GM20431 (cell line): ENCODE measurements at regions not wholly inside any gene's neighbourhood (a gene's known extent, or its start where the extent isn't known, plus 50 kb on each side); places are given as distances from the start of the nearest gene placed in this dataset.

Experiments used
- in situ Hi-C: fragments of 300-500 bp; cut with MseI, MboI; formaldehyde crosslinking; loops from one replicate; pipeline ENCODE4 v1.15.0; 2020; ENCODE audit warnings: low sequenced_read_pairs; ENCODE audit not compliant: unreplicated experiment

DNA sequence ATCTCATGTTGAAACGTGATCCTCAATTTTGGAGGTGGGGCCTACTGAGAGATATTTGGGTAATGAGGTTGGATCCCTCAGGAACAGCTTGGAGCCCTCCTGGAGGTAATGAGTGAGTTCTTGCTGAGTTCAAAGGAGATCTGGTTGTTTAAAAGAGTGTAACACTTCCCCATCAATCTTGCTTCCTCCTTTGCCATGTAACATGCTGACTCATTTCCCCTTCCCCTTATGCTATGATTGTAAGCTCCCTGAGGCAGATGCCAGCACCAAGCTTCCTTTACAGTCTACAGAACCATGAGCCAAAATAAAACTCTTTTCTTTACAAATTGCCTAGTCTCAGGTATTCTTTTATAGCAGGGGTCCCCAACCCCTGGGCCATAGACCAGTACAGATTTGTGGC, 352.3 kb downstream of the SLCO4C1 start:
- in situ Hi-C loops, result no loop called here

DNA sequence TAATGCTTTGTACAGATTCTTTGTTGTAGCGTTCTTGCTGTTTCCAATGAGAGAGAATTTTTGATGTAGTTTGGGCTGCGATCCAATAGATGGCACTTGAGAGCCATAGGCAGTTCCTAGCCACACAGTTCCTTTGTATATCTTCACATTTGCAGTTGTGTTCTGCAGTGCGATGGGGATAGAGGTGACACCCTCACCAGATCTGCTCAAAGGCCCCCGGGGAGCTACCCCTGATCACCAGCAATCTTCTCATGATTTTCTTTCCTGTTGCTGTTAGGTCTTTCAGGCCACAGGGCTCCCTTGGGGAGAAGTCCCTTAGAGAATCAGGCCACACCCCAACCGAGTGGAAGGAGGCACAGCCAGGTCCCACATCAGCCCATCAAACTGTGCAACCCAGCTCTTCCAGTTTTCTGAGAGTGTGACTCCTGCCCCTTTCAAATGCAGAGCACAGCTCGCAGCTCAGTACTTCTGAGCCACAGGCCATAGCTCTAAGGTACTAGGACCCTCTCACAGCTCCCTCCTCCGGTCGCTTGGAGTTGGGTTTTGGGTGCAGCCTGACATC, 353.7 kb downstream of the SLCO4C1 start:
- in situ Hi-C loops, result no loop called here

DNA sequence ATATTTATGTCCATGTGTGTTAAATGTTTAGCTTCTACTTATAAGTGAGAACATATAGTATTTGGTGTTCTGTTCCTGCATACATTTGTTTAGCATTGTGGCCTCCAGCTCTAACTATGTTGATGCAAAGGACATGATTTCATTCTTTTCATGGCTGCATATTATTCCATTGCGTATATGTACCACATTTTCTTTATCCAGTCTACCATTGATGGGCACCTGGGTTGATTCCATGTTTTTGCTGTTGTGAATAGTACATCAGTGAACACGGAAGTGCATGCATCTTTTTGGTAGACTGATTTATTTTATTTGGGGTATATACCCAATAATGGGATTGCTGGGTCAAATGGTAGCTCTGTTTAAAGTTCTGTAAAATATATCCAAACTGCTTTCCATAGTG, 359.0 kb downstream of the SLCO4C1 start:
- in situ Hi-C loops, result no loop called here

DNA sequence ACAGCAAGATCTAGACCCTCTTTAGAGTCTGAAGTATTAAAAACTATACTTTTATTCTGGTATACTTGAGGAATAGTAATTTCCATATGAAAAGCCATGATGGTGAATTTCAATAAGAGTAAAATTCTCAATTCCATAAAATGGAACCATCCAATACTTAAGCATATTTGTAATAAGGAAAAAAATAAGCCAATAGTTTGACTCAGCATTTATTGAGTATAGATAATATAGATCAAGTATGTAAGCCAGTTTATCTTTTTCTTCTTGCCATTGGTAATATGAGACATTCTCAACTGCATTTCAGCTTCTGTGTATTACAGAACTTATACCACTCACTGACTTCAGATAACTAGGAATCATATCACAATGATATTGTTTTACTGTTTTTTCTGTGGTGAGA, 361.0 kb downstream of the SLCO4C1 start:
- in situ Hi-C loops, result no loop called here

DNA sequence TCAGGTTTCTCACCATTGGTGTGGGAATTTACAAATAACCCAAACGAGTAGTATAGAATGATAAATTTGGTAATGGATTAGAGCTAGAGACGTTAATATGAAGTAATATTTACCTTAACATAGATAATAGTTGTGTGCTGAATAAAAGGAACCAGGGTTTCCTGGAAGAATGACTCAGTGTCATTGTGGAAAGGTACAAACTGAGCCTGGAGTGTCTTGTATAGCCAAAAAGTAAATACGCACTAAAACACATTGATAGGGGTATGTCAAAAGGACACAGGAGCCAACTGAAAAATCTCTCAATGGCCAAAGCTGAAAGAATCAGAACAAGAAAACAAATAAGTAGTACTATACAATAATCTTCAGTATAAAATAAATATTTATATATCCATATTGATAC, 363.5 kb downstream of the SLCO4C1 start:
- in situ Hi-C loops, result no loop called here

DNA sequence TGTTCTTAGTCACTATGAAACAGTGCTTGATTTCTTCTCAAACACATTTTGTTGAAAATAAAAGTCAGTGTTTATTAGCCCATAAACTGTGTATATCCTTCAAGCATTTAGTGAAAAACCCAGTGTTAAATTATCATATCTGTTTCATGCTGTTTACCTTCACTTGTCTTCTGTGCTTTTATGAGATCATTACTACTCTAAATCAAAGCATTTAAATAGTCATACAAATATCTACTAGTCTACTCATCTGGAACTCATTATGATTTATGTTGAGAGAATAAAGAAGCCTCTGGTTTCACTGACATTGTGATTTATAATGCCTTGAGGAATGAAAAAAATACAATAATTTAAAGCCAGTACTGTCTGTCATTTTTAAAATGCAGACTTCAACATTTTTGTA, 366.5 kb downstream of the SLCO4C1 start:
- in situ Hi-C loops, result no loop called here

DNA sequence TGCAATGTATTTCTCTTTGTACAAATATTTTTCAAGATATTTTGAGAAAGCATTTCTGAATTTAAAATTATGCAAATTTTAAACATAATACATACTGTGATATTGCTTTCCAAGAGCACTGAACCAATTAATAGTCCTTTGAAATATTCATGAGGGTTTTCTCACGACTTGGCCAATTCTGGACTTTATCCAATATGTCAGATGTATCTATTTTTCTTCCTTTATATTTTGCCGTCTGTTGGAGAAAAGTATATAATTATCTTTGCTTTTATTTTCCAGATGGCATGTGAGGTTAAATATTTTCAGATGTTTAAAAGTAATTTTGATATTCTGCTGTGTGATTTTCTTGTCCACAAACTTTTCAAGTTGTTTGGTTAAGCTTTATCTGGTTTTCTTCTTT, 378.9 kb downstream of the SLCO4C1 start:
- in situ Hi-C loops, result no loop called here

DNA sequence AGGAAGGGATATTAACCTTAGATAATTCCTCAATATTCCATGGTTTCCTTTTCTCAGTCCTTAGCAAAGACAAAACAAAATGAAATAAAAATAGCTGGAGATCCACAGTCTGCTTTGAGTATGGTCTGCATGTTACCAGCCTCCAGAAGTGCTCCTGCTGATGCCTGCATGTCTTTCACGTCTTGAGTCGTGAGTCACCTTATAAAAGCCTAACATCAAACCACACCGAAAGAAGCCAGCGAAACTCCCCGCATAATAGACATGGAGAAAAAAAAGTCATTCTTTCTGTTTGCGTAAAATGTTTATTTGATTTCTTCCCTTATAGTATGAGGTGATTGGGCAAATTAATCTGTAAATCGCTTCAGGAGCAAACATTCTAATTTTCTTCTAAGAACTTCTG, 380.5 kb downstream of the SLCO4C1 start:
- in situ Hi-C loops, result no loop called here

DNA sequence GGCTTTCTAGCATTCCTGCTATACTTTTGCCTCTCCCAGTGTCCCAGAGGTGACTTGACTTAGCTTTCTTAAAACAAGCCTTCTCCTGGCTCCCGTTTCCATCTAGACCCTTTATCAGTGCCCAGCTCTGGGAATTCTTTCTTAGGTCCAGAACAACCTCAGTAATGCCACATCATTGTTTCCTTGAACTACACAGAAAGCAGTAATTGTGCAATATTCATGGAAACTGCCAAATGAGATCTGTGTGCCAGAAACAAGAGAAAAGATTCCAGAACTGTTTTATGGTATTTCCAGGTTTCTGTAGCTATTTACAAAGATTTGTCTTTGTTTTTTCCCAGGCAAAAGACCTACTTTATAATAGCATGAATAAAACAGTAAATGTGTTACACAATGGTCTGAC, 391.3 kb downstream of the SLCO4C1 start:
- in situ Hi-C loops, result no loop called here

DNA sequence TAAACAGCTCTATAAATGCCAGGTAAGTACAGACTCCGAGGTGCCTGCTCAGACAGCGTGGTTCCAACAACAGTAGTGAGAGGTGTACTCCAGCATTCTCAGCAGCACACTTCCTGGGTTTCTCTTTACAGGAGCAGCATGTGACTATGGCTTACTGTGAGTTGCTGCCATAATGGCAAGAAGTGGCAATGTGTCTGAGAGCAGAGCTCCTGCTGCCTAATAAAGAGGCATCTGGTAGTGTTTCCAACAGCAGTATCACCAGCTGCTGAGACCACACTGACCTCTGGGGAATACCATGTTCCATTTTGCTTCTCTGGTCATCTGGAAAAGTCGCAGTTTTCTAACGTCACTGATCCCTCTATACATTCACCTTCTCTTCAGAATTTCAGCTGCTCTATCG, 398.2 kb downstream of the SLCO4C1 start:
- in situ Hi-C loops, result no loop called here

DNA sequence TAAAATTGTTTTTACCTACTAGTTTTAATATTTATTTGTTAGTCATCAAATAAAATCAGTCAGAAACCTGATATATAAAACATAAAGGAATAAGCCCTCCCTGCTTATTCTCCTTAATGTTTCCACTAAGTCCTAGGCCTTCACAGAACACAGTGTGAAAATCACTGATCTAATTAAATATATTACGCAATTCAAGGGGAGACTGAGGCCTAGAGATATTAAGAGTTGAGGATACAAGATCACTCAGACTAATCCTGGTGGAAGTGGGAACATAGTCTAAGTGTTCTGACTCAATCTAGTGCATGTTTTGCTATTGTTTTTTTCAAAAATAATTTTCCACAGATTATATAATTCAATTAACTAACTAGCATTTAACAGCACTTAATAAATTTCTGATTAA, 401.1 kb downstream of the SLCO4C1 start:
- in situ Hi-C loops, result no loop called here

DNA sequence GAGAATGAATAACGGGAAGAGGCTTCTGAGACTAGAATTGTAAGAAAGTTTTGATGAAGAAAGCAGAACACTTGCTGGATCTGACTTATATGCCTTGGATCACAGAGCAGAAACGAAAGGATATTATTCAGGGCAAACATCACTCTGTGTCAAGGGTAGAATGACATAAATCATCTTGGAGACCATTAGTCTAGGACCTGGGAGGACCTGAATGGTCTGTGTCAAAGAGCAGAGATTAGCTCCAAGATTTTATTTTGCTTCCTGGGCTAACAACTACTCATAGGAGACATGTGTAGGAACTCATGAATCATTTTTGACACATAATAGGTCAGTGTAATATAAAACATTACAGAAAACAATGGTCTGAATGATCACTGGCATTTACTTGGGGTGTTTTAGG, 417.9 kb downstream of the SLCO4C1 start:
- in situ Hi-C loops, result no loop called here

DNA sequence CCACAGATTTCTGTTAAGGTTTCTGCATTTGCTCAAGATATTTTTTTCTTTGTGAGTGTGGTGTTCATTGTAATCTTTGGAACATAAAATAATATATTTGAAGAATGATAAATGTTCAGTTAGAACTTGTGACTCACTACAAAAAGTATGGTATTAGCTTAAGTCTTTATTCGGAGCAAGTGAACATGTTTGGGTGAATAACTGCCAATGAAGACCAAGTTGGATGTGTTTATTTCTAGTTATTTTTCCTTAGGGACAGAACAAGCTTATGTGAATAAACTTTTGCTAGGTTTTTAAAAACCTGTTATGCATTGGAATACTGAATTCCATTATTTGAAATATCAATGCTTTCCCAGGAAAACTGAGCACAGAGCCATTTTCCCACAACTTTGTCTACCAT, 418.6 kb downstream of the SLCO4C1 start:
- in situ Hi-C loops, result no loop called here

DNA sequence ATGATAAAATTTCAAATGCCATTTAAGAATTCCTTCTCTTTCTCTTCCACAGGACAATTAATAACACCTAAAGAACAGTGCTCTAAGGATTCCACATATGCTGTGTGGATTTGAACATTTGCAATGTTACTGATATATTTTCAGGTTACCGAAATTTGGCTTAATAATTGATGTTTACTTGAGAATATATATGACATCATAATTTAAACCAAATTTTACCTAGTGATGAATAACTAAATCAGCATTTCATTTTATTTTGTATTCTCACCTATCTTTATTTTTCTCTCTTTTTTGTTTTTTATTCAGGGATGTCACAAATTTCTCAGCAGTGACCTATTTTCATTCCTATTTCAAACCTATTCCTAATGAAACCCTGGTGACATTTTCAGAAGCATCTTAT, 429.6 kb downstream of the SLCO4C1 start:
- in situ Hi-C loops, result no loop called here

DNA sequence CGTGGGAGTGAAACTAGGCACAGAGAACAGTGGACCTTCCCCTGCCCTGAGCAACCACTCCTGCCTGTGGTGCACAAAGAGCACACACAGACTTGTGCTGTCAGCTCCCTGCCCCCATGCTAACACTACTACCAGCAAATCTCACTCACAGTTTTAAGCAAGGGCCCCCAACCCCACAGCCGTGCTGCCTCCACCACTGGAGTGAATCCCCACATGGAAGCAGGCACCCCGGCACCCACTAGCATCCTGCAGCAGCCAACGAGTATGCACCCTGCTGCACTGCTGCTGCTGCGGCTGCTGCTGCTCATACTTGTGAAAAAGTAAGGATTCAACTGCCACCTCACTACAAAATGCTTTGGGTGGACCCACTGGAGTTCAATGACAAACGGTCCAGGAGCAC, 435.5 kb downstream of the SLCO4C1 start:
- in situ Hi-C loops, result no loop called here

DNA sequence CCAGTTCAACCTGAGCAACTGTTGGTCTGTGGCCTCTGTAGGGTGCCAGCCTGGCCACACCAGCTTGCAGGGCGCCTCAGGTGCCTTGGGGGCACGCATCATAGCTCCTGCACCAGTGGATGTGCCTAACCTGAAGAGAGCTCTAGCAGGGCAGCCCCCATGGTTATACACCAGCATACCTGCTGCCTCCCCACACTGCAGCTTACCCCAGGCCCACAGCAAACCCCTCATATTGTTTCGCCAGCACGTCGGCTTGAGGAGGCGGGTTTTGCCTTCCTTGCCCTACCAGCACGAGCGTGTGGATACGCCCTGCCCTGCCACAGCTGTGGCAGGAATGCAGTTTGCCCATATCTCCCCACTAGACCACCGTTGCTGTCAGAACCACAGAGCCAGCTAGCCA, 435.9 kb downstream of the SLCO4C1 start:
- in situ Hi-C loops, result no loop called here

DNA sequence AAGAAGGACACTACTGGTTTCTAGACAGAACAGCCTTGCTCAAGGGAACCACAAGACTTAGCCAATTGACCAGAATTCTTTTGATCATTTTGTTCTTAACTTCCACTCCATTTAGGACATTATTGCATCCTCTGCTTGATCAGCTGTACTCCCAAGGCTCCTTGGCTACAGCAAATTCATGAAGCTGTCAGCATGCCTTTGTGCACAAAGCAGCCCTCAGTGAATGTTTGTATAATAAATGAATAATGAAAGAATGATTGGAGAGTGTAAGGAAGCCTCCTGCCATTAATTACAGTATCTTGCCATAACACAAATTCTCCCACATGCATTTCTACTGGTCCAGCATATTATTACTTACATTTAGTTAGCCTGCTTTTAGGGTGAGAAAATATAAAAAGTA, 449.6 kb downstream of the SLCO4C1 start:
- in situ Hi-C loops, result no loop called here

DNA sequence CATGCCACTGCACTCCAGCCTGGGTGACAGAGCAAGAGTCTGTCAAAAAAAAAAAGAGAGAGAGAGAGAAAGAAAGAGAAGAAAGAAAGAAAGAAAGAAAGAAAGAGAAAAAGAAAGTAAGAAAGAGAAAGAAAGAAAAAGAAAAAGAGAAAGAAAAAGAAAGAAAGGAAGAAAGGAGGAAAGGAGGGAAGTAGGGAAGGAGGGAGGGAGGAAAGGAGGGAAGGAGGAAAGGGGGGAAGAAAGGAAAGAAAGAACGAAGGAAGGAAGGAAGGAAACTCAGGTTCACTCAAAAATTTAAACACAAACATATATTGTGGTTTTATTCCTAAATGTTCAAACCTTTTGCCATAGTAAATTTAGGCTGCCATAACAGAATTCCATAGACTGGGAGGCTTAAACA, 453.0 kb downstream of the SLCO4C1 start:
- in situ Hi-C loops, result no loop called here

DNA sequence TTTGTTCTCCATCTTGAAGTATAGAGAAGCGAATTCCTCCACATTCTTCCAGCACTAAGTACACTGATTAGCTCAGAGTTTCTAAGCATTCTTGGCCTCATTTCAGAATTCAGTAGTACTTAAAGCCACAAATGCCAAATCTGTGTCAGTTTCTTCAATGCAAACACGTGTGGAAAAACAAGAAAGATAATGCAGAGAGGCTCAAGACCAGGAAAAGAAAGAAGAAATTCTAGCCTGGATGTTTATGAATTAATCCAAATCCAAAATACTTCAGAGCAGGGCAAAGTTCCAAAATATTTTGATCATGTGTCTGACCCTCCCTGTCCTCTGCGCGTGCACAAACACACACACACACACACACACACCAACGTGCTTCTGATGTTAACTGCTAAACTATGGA, 457.6 kb downstream of the SLCO4C1 start:
- in situ Hi-C loops, result no loop called here

DNA sequence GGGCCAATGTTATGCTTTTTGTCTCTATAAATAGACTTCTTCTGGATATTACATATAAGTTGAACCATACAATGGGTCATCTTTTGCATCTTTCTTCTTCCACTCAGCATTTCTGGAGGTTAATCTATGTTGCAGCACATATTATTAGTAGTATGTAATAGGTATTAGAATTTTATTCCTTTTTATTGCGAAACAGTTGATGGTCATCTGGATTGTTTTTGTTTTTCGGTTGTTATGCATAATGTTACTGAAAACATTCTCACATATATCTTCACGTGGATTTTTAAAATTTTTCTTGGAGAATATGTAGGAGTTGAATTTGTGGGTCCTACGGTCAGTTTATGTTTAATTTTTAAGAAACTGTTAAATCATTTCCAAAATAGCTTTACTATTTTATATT, 466.8 kb downstream of the SLCO4C1 start:
- in situ Hi-C loops, result no loop called here

DNA sequence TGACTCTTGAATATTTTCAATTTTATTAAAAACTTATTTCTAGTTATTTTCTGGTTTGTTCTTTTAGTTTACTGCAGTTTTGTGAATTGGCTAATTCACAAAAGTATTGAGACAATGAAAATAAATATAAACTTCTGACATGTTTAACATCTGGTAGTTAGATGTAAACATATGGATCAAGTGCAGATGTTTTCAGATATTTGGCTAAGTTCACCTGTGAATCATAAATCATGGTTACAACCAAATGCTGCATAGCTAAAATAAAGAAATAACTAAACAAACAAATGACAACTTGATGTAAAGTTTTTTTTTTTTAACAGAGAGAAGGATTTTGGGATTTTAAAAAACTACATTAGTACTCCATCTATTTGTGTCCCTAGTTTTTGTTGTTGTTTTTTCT, 484.6 kb downstream of the SLCO4C1 start:
- in situ Hi-C loops, result no loop called here

DNA sequence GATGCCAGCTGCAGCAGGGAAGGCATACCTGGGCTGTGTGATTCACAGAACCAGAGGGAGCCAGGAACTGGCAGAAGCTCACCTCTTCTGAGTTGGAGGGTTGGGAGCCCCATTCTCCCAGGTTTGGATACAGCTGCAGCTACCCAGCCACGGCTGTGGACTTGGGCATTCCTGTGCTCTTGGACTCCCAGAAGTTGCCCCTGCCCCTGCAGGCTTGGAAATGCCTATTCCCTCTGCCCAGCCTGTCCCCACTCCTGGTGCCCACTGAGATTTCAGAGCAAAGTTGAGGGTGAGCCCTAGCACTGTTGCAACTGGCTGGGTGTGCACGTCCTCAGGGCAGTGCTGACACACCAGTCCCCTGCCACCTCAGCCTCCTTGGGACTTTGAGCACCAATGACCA, 489.7 kb downstream of the SLCO4C1 start:
- in situ Hi-C loops, result no loop called here

DNA sequence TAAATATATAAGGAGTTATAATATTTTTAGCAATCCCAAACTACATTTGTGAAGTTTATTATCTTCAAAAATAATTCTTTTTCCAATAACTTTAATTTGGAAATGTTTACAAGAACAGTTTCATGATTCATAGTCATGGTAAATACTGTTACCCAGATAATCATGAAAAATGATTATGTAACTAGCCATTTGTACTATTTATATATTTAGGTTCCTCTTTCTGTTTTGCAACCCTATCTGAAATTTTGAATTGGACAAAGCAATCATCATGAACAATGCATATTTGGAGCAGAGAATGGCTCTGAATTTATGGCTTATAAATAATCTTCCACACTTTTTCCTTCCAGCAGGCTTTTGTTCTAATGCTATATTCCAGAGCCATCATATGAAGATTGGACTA, 499.7 kb downstream of the SLCO4C1 start:
- in situ Hi-C loops, result no loop called here
